K562 (cell line): ENCODE measurements at regions not wholly inside any gene's neighbourhood (a gene's known extent, or its start where the extent isn't known, plus 50 kb on each side); places are given as distances from the start of the nearest gene placed in this dataset.

Experiments
- ATAC-seq: fragments of 200-7000 bp; cut with Tn5 transposase; 3 replicates; pipeline ENCODE4 v1.9.1; 2020; ENCODE audit warnings: moderate library complexity
- BruUV-seq: library from RNA; stranded (reverse); fragments of 400-500 nt; replicated peaks from 2 replicates; lab custom pipeline; 2021; lab: Mats Ljungman, UMichigan
- CTCF ChIA-PET: fragments of 300-600 bp; formaldehyde crosslinking; extraction: SDS; loops from one replicate; lab custom pipeline; 2021; ENCODE audit warnings: low intra/inter-chr PET ratio; lab: Yijun Ruan, JAX
- POLR2A ChIA-PET: fragments of 300-600, 350-650 bp; sonication (Branson Sonifier 250); formaldehyde crosslinking; extraction: SDS; loops from one replicate; lab custom pipeline; 2021; ENCODE audit warnings: antibody characterized with exemption, inconsistent platforms; lab: Yijun Ruan, JAX
- DNase-seq, 4 experiments: peaks; one replicate each; pipeline versions ENCODE4 v3.0.0 to v3.0.0-alpha.2; 2011 to 2018; ENCODE audit warnings: low spot score in 3 of 4, mixed read lengths in 3 of 4; ENCODE audit errors: extremely low read depth in 1 of 4
- FAIRE-seq: peaks from 2 replicates; lab custom pipeline; 2011; peaks lifted over from hg19 to GRCh38; lab: Jason Lieb, UNC
- H2AFZ ChIP-seq: 2 replicates; pipeline ENCODE4 v1.6.0; 2011; ENCODE audit warnings: low read depth, low read length, control low read depth, inconsistent platforms
- H3K27ac ChIP-seq: fragments of 200-600 bp; 3 replicates; pipeline ENCODE4 v1.8.0; 2011; ENCODE audit warnings: low read depth, mild to moderate bottlenecking, control low read depth, inconsistent platforms, low read length, moderate library complexity, mixed read lengths; ENCODE audit errors: extremely low read depth
- H3K27me3 ChIP-seq, 2 experiments: fragments of 300-600 bp in 1 of 2; 2 replicates in 1 of 2; 3 replicates in 1 of 2; pipeline versions ENCODE4 v1.6.0 to v1.8.0; 2011; ENCODE audit warnings: inconsistent platforms in 2 of 2, low read length in 2 of 2, mild to moderate bottlenecking in 1 of 2, mixed read lengths in 1 of 2, moderate library complexity in 1 of 2; ENCODE audit not compliant: control insufficient read depth in 2 of 2, insufficient read depth in 2 of 2
- H3K36me3 ChIP-seq: fragments of 300-600 bp; 3 replicates; pipeline ENCODE4 v1.8.0; 2011; ENCODE audit warnings: mild to moderate bottlenecking, low read length, inconsistent platforms; ENCODE audit not compliant: control insufficient read depth, insufficient read depth
- H3K4me1 ChIP-seq, 2 experiments: fragments of 200-600 bp in 1 of 2; replicated peaks in 1 of 2; 2 replicates in 1 of 2; 3 replicates in 1 of 2; pipeline versions ENCODE4 v1.5.1 to v1.8.0; 2011; ENCODE audit warnings: inconsistent platforms in 2 of 2, low read length in 2 of 2, mild to moderate bottlenecking in 1 of 2, mixed read lengths in 1 of 2, moderate library complexity in 1 of 2; ENCODE audit not compliant: control insufficient read depth in 2 of 2, insufficient read depth in 2 of 2
- H3K4me2 ChIP-seq: 2 replicates; pipeline ENCODE4 v1.6.1; 2011; ENCODE audit warnings: low read length, control low read depth, inconsistent platforms, mixed read lengths; ENCODE audit not compliant: insufficient read depth
- H3K4me3 ChIP-seq: fragments of 200-600 bp; sonication (generic), shearing (Covaris generic); 2 replicates; pipeline ENCODE4 v1.5.1; 2016; ENCODE audit warnings: control low read depth, inconsistent platforms
- H3K79me2 ChIP-seq: fragments of 200-600 bp; 3 replicates; pipeline ENCODE4 v1.8.0; 2011; ENCODE audit warnings: low read length, inconsistent platforms; ENCODE audit not compliant: control insufficient read depth, insufficient read depth
- H3K9ac ChIP-seq, 2 experiments: 2 replicates each; pipeline versions ENCODE4 v1.6.0 to v1.6.1; 2011; ENCODE audit warnings: low read depth in 2 of 2, low read length in 2 of 2, control low read depth in 1 of 2, inconsistent platforms in 1 of 2, mild to moderate bottlenecking in 1 of 2, mixed read lengths in 1 of 2; ENCODE audit not compliant: insufficient read depth in 1 of 2
- H3K9me1 ChIP-seq: one replicate; pipeline ENCODE4 v1.6.0; 2011; ENCODE audit warnings: inconsistent platforms, mild to moderate bottlenecking, low read length, moderate library complexity; ENCODE audit not compliant: control insufficient read depth, insufficient read depth
- H3K9me3 ChIP-seq: replicated peaks from 2 replicates; pipeline ENCODE4 v1.5.1; 2011; ENCODE audit warnings: low read depth, low read length, inconsistent platforms; ENCODE audit not compliant: control insufficient read depth, insufficient read depth
- H4K20me1 ChIP-seq: replicated peaks from 2 replicates; pipeline ENCODE4 v1.6.1; 2011; ENCODE audit warnings: low read length, inconsistent platforms, mixed read lengths; ENCODE audit not compliant: control insufficient read depth, insufficient read depth
- ADNP ChIP-seq: fragments of 200-800 bp; sonication (Bioruptor generic); IDR thresholded peaks from 2 replicates; pipeline ENCODE4 v1.6.1; 2016; ENCODE audit warnings: missing genetic modification characterization, missing compliant biosample characterization
- BRCA1 ChIP-seq, 2 experiments: fragments of 450-650 bp in 1 of 2; sonication (generic) in 1 of 2; formaldehyde crosslinking in 1 of 2; IDR thresholded peaks; 2 replicates each; pipeline versions ENCODE4 v1.5.0 to v1.6.1; 2017 to 2020; ENCODE audit warnings: mild to moderate bottlenecking in 1 of 2, missing genetic modification reagents in 1 of 2
- BRF1 ChIP-seq: IDR thresholded peaks from 3 replicates; pipeline ENCODE4 v1.6.1; 2011; ENCODE audit warnings: borderline replicate concordance, mild to moderate bottlenecking; ENCODE audit not compliant: insufficient read length; ENCODE audit errors: extremely low read depth
- DIDO1 ChIP-seq: fragments of 450-650 bp; IDR thresholded peaks from 2 replicates; pipeline ENCODE4 v1.6.1; 2016; ENCODE audit warnings: low read depth, missing biosample characterization, missing genetic modification characterization
- FOSL1 ChIP-seq: fragments of 200-800 bp; sonication (Bioruptor generic); conservative IDR thresholded peaks from 2 replicates; pipeline ENCODE4 v1.6.1; 2016; ENCODE audit warnings: missing genetic modification characterization, missing compliant biosample characterization
- GTF2A2 ChIP-seq: IDR thresholded peaks from 2 replicates; pipeline ENCODE4 v1.6.1; 2016; ENCODE audit warnings: mild to moderate bottlenecking, missing genetic modification characterization, missing compliant biosample characterization
- MNT ChIP-seq, 2 experiments: fragments of 450-650 bp; conservative IDR thresholded peaks; 2 replicates each; pipeline ENCODE4 v1.6.1; 2017; ENCODE audit warnings: mild to moderate bottlenecking in 2 of 2, moderate library complexity in 2 of 2
- MTA2 ChIP-seq: fragments of 450-650 bp; IDR thresholded peaks from 2 replicates; pipeline ENCODE4 v1.6.1; 2016; ENCODE audit warnings: low read depth
- POLR2H ChIP-seq: IDR thresholded peaks from 2 replicates; pipeline ENCODE4 v1.6.1; 2016; ENCODE audit warnings: missing genetic modification characterization, low read depth, mild to moderate bottlenecking, control low read depth, missing compliant biosample characterization, moderate library complexity
- SMAD3 ChIP-seq: fragments of 450-650 bp; formaldehyde crosslinking; conservative IDR thresholded peaks from 2 replicates; pipeline ENCODE4 v1.4.0; 2020; ENCODE audit warnings: mild to moderate bottlenecking
- TGIF2 ChIP-seq: sonication (generic); formaldehyde crosslinking; IDR thresholded peaks from 2 replicates; pipeline ENCODE4 v1.8.1; 2022; ENCODE audit warnings: mild to moderate bottlenecking, missing genetic modification reagents, moderate library complexity
- XRCC4 ChIP-seq: IDR thresholded peaks from one replicate; pipeline ENCODE4 v1.6.1; 2011; ENCODE audit not compliant: insufficient read depth, insufficient read length; ENCODE audit errors: extremely low read depth
- ZNF217 ChIP-seq: sonication (generic); formaldehyde crosslinking; IDR thresholded peaks from 2 replicates; pipeline ENCODE4 v1.8.0; 2022; ENCODE audit warnings: mild to moderate bottlenecking, missing genetic modification reagents
- ZNF354B ChIP-seq: fragments of 250-450 bp; sonication (Bioruptor Pico); IDR thresholded peaks from 2 replicates; pipeline ENCODE4 v1.4.0; 2020
- ZNF408 ChIP-seq: fragments of 250-450 bp; sonication (Bioruptor Pico); IDR thresholded peaks from 2 replicates; pipeline ENCODE4 v1.4.0; 2020; ENCODE audit warnings: low read depth, mild to moderate bottlenecking, moderate library complexity
- WGBS: fragments of 100-300 bp; shearing (Covaris generic); methylation state at CpG from one replicate; pipeline ENCODE4 v1.1.6; 2016; ENCODE audit warnings: low coverage, mixed read lengths; ENCODE audit not compliant: insufficient coverage; ENCODE audit errors: missing lambda C conversion rate; 5-methylcytosine and 5-hydroxymethylcytosine counted together
- in situ Hi-C: fragments of 300-500 bp; cut with MboI; formaldehyde crosslinking; loops from 4 replicates; pipeline ENCODE4 v1.15.0; 2018; ENCODE audit warnings: inconsistent platforms, mixed read lengths
- intact Hi-C: fragments of 100-400 bp; cut with micrococcal nuclease; formaldehyde crosslinking; loops from 2 replicates; pipeline ENCODE4 v1.14.2; 2022
- TF ChIP-seq, protein P1 (sequence below): fragments of 250-450 bp; sonication (Bioruptor Pico); IDR thresholded peaks from 2 replicates; pipeline ENCODE4 v1.6.1; 2021; ENCODE audit warnings: mild to moderate bottlenecking
- TF ChIP-seq, protein P2 (sequence below): sonication (generic); formaldehyde crosslinking; IDR thresholded peaks from 2 replicates; pipeline ENCODE4 v1.8.1; 2023; ENCODE audit warnings: mild to moderate bottlenecking, missing genetic modification reagents

DNA sequence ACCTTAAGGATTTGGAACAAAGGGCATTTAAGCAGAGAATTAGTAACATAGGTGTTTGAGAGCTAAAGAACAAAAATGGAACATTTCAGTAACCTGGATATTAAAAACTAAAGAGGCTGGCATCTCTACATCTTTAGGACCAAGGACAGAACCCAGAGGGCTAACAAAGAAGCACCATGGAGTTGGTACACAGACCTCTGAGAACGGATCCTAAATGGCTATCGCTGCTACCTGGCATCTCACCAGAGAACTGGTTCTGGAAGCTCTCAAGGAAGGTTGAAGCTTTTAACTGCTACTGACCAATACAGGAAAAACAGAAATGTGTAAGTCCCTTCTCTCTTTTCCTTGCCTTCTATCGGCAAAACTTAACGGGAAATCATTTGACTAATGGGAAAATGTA, 118.4 kb upstream of the TLL1 start (continued):
- TF ChIP-seq DIDO1 (tag) (no peak), GTF2A2 (tag) (no peak), FOSL1 (tag) (no peak), XRCC4 (no peak), ZNF217 (CRISPR knock-in tag) (no peak)
- TF ChIP-seq, all 486 proteins: peak for 0

- H3K79me2 ChIP-seq = no peaks in the 10 kb centered on the region
- ChIA-PET CTCF (no interaction called here), POLR2A (interaction anchor here (0.7 kb wide), 1 partner anchor 9 kb away, joined by 3 read pairs; no protein-coding TSS in a partner anchor)
- BruUV-seq = no TSS peak
- H3K9ac ChIP-seq = no peak overlapping the region
- no peak for ATAC-seq
- no peaks in the 10 kb centered on the region for H3K9me3 ChIP-seq
- H4K20me1 ChIP-seq = no peaks in the 10 kb centered on the region
- H3K4me3 ChIP-seq = no peak overlapping the region
- H3K27me3 ChIP-seq = no peaks in the 10 kb centered on the region
- no peak overlapping the region for H2AFZ ChIP-seq
- no peaks in the 10 kb centered on the region for H3K9me1 ChIP-seq
- no peak for DNase-seq
- no peak for FAIRE-seq
- H3K4me2 ChIP-seq = no peak overlapping the region
- 6% methylated on average over 1 of the region's 1 CpG for WGBS
- H3K4me1 ChIP-seq = no peaks in the 10 kb centered on the region
- no peaks in the 10 kb centered on the region for H3K36me3 ChIP-seq
- no peak overlapping the region for H3K27ac ChIP-seq
- in situ Hi-C loops = no loop called here
- intact Hi-C loops = no loop called here
- TF ChIP-seq TGIF2 (CRISPR knock-in tag) = no peak
- no peak for TF ChIP-seq ZNF354B (CRISPR knock-in tag)
- TF ChIP-seq SMAD3 (CRISPR knock-in tag) = no peak
- no peak for TF ChIP-seq ZNF408 (CRISPR knock-in tag)
- TF ChIP-seq POLR2H (tag) = no peak
- TF ChIP-seq, protein P1, sequence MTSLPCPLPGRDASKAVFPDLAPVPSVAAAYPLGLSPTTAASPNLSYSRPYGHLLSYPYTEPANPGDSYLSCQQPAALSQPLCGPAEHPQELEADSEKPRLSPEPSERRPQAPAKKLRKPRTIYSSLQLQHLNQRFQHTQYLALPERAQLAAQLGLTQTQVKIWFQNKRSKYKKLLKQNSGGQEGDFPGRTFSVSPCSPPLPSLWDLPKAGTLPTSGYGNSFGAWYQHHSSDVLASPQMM (CRISPR knock-in tag) = no peak
- TF ChIP-seq BRF1 = no peak
- no peak for TF ChIP-seq BRCA1 (IDR thresholded peaks at IDR 0.05)
- no peak for TF ChIP-seq BRCA1 (CRISPR knock-in tag; IDR thresholded peaks at IDR 0.05)
- TF ChIP-seq MTA2 = no peak
- TF ChIP-seq, protein P2, sequence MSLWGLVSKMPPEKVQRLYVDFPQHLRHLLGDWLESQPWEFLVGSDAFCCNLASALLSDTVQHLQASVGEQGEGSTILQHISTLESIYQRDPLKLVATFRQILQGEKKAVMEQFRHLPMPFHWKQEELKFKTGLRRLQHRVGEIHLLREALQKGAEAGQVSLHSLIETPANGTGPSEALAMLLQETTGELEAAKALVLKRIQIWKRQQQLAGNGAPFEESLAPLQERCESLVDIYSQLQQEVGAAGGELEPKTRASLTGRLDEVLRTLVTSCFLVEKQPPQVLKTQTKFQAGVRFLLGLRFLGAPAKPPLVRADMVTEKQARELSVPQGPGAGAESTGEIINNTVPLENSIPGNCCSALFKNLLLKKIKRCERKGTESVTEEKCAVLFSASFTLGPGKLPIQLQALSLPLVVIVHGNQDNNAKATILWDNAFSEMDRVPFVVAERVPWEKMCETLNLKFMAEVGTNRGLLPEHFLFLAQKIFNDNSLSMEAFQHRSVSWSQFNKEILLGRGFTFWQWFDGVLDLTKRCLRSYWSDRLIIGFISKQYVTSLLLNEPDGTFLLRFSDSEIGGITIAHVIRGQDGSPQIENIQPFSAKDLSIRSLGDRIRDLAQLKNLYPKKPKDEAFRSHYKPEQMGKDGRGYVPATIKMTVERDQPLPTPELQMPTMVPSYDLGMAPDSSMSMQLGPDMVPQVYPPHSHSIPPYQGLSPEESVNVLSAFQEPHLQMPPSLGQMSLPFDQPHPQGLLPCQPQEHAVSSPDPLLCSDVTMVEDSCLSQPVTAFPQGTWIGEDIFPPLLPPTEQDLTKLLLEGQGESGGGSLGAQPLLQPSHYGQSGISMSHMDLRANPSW (CRISPR knock-in tag) = no peak
- TF ChIP-seq MNT (conservative IDR thresholded peaks at IDR 0.05) = no peak
- no peak for TF ChIP-seq ADNP
Measured at GRCh38 chr4:165756836-165757235, 116.2 kb upstream of the TLL1 start.
